HCT116 (cell line): ENCODE measurements at regions not wholly inside any gene's neighbourhood (a gene's known extent, or its start where the extent isn't known, plus 50 kb on each side); places are given as distances from the start of the nearest gene placed in this dataset.
"Not testable (repeated sequence)": the region's sequence is repeated elsewhere in the genome, so short reads cannot be mapped to it uniquely, and the experiment has no call there.

ENCODE experiments used
- ATAC-seq: fragments of 200-7000 bp; cut with Tn5 transposase; 2 replicates; pipeline ENCODE4 v1.9.1; 2020; ENCODE audit warnings: mild to moderate bottlenecking, moderate library complexity
- BruUV-seq: library from RNA; stranded (reverse); fragments of 400-500 nt; replicated peaks from 2 replicates; lab custom pipeline; 2021; lab: Mats Ljungman, UMichigan
- CTCF ChIA-PET: fragments of 300-600 bp; sonication (Branson Sonifier 250); formaldehyde crosslinking; loops from one replicate; lab custom pipeline; 2021; ENCODE audit warnings: antibody characterized with exemption; lab: Charles Lee
- POLR2A ChIA-PET: fragments of 300-600, 350-600 bp; sonication (Branson Sonifier 250); formaldehyde crosslinking; loops from one replicate; lab custom pipeline; 2021; ENCODE audit warnings: antibody characterized with exemption; lab: Charles Lee
- RAD21 ChIA-PET, 2 experiments: fragments of 300-600 bp; sonication (Branson Sonifier 250); formaldehyde crosslinking; loops; one replicate each; lab custom pipeline; 2023; ENCODE audit warnings: low total read pairs in 2 of 2; ENCODE audit not compliant: uncharacterized antibody in 2 of 2, unreplicated experiment in 2 of 2, low non-redundant PET in 1 of 2; lab: Charles Lee
- DNase-seq: peaks from one replicate; pipeline ENCODE4 v3.0.0-alpha.2; 2010; ENCODE audit warnings: low read depth, low spot score
- H2AFZ ChIP-seq: fragments of 200-600 bp; shearing (Covaris generic), sonication (generic); 2 replicates; pipeline ENCODE4 v1.6.1; 2017; ENCODE audit warnings: low read depth, mixed run types, mixed read lengths, antibody characterized with exemption, low read length; ENCODE audit not compliant: poor library complexity, severe bottlenecking
- H3K27ac ChIP-seq: 2 replicates; pipeline ENCODE4 v1.5.1; 2012; ENCODE audit warnings: low read depth, low read length
- H3K27me3 ChIP-seq: fragments of 200-600 bp; sonication (generic); 2 replicates; pipeline ENCODE4 v1.6.1; 2016; ENCODE audit warnings: mixed run types, low read length, mixed read lengths; ENCODE audit not compliant: insufficient read depth
- H3K36me3 ChIP-seq, 2 experiments: fragments of 200-500 bp in 1 of 2; fragments of 200-600 bp in 1 of 2; sonication (Bioruptor generic) in 1 of 2; sonication (generic) in 1 of 2; 2 replicates each; pipeline versions ENCODE4 v1.5.1 to v1.6.1; 2014 to 2016; ENCODE audit warnings: low read length in 2 of 2, inconsistent platforms in 1 of 2, mixed read lengths in 1 of 2, mixed run types in 1 of 2; ENCODE audit not compliant: insufficient read depth in 2 of 2, control insufficient read depth in 1 of 2
- H3K4me1 ChIP-seq, 2 experiments: fragments of 200-600 bp in 1 of 2; sonication (generic) in 1 of 2; 2 replicates each; pipeline versions ENCODE4 v1.5.1 to v1.6.1; 2012 to 2017; ENCODE audit warnings: low read length in 2 of 2, inconsistent platforms in 1 of 2, mild to moderate bottlenecking in 1 of 2, mixed read lengths in 1 of 2, mixed run types in 1 of 2, moderate library complexity in 1 of 2; ENCODE audit not compliant: insufficient read depth in 2 of 2, control insufficient read depth in 1 of 2
- H3K4me2 ChIP-seq: fragments of 200-600 bp; sonication (generic); 2 replicates; pipeline ENCODE4 v1.6.1; 2017; ENCODE audit warnings: mixed run types, low read length, mixed read lengths
- H3K4me3 ChIP-seq, 2 experiments: fragments of 200-600 bp in 1 of 2; sonication (generic) in 1 of 2; replicated peaks in 1 of 2; 2 replicates each; pipeline ENCODE4 v1.5.1; 2011 to 2016; ENCODE audit warnings: low read length in 2 of 2, control low read depth in 1 of 2, low read depth in 1 of 2, mild to moderate bottlenecking in 1 of 2, mixed read lengths in 1 of 2, mixed run types in 1 of 2
- H3K79me2 ChIP-seq: fragments of 200-600 bp; sonication (generic); 2 replicates; pipeline ENCODE4 v1.6.1; 2017; ENCODE audit warnings: mild to moderate bottlenecking, mixed run types, low read length, moderate library complexity, mixed read lengths; ENCODE audit not compliant: insufficient read depth
- H3K9ac ChIP-seq: fragments of 200-600 bp; sonication (generic); 2 replicates; pipeline ENCODE4 v1.6.1; 2016; ENCODE audit warnings: low read length, mixed read lengths
- H3K9me2 ChIP-seq: fragments of 200-600 bp; sonication (generic), shearing (Covaris generic); 2 replicates; pipeline ENCODE4 v1.6.1; 2017; ENCODE audit warnings: mixed run types, mild to moderate bottlenecking, moderate library complexity; ENCODE audit not compliant: insufficient read depth
- H3K9me3 ChIP-seq, 2 experiments: fragments of 200-500 bp in 1 of 2; fragments of 200-600 bp in 1 of 2; sonication (Bioruptor generic) in 1 of 2; sonication (generic) in 1 of 2; 2 replicates each; pipeline ENCODE4 v1.6.1; 2014 to 2017; ENCODE audit warnings: low read length in 2 of 2, mixed read lengths in 2 of 2, inconsistent platforms in 1 of 2, low read depth in 1 of 2, mild to moderate bottlenecking in 1 of 2, mixed run types in 1 of 2, moderate library complexity in 1 of 2; ENCODE audit not compliant: control insufficient read depth in 1 of 2, insufficient read depth in 1 of 2
- H4K20me1 ChIP-seq: fragments of 200-600 bp; sonication (generic), shearing (Covaris generic); 2 replicates; pipeline ENCODE4 v1.6.1; 2017; ENCODE audit warnings: mixed run types, mild to moderate bottlenecking, moderate library complexity; ENCODE audit not compliant: insufficient read depth
- ATF3 ChIP-seq: IDR thresholded peaks from 2 replicates; pipeline ENCODE4 v1.6.1; 2012
- FOSL1 ChIP-seq: IDR thresholded peaks from 2 replicates; pipeline ENCODE4 v1.6.1; 2012; ENCODE audit warnings: low read depth
- MAX ChIP-seq: IDR thresholded peaks from 2 replicates; pipeline ENCODE4 v1.6.1; 2012
- POLR2A ChIP-seq: IDR thresholded peaks from 2 replicates; pipeline ENCODE4 v1.7.0; 2011; ENCODE audit warnings: borderline replicate concordance; ENCODE audit not compliant: insufficient read depth, insufficient read length; ENCODE audit errors: extremely low read depth
- SRF ChIP-seq: IDR thresholded peaks from 2 replicates; pipeline ENCODE4 v1.6.1; 2012; ENCODE audit warnings: low read depth
- YY1 ChIP-seq: IDR thresholded peaks from 2 replicates; pipeline ENCODE4 v1.6.1; 2011; ENCODE audit warnings: low read length, low read depth, moderate library complexity, mild to moderate bottlenecking; ENCODE audit not compliant: insufficient replicate concordance; ENCODE audit errors: extremely low read depth
- ZFX ChIP-seq: fragments of 450-650 bp; IDR thresholded peaks from 2 replicates; pipeline ENCODE4 v1.6.1; 2017
- intact Hi-C: fragments of 100-400 bp; cut with micrococcal nuclease; formaldehyde crosslinking; loops from 2 replicates; pipeline ENCODE4 v1.10.0; 2022

- DNase-seq (no peak), ATAC-seq (no peak)
- no peaks in the 10 kb centered on the region for H4K20me1 ChIP-seq
- intact Hi-C loops, result no loop called here
- no peaks in the 10 kb centered on the region for H3K79me2 ChIP-seq
- TF ChIP-seq YY1, result no peak
- TF ChIP-seq POLR2A, result no peak
- TF ChIP-seq ZFX, result no peak
- no peak for TF ChIP-seq MAX
- no peak for TF ChIP-seq SRF
- no peak for TF ChIP-seq ATF3
- no peaks in the 10 kb centered on the region for H3K27me3 ChIP-seq
- no peaks in the 10 kb centered on the region for H3K36me3 ChIP-seq
- ChIA-PET POLR2A (no interaction called here), RAD21 (no interaction called here), CTCF (no interaction called here)
- no peak overlapping the region for H3K4me3 ChIP-seq
- H2AFZ ChIP-seq, result no peak overlapping the region
- H3K4me2 ChIP-seq, result no peak overlapping the region
- H3K9me3 ChIP-seq, result no peaks in the 10 kb centered on the region
- H3K9me2 ChIP-seq, result no peaks in the 10 kb centered on the region
- BruUV-seq, result no TSS peak
- no peak overlapping the region for H3K9ac ChIP-seq
- 0 out of 4 replicates have a peak, but pooled peaks cover 0 to 3% of the 10 kb centered on the region in 2 experiments for H3K4me1 ChIP-seq
- no peak overlapping the region for H3K27ac ChIP-seq
Measured at GRCh38 chr4:127370604-127371003, 262.2 kb upstream of the INTU start.

- no TSS peak for BruUV-seq
- CTCF ChIA-PET, result no interaction called here
- Histone ChIP-seq H3K79me2 (no peaks in the 10 kb centered on the region), H3K9me3 (no peaks in the 10 kb centered on the region), H3K4me3 (no peak overlapping the region), H3K27me3 (no peaks in the 10 kb centered on the region)
- TF ChIP-seq FOSL1 (no peak), YY1 (no peak)
- TF ChIP-seq, all 23 proteins: peak for 0
- Histone ChIP-seq H4K20me1 (no peaks in the 10 kb centered on the region), H3K9ac (no peak overlapping the region), H2AFZ (no peak overlapping the region), H3K27ac (no peak overlapping the region), H3K36me3 (no peaks in the 10 kb centered on the region), H3K9me2 (no peaks in the 10 kb centered on the region), H3K4me1 (no peaks in the 10 kb centered on the region), H3K4me2 (no peak overlapping the region)
- ChIA-PET POLR2A (no interaction called here), RAD21 (no interaction called here)
- ATAC-seq (no peak), DNase-seq (no peak)
- intact Hi-C loops, result no loop called here
Measured at GRCh38 chr4:127379499-127379898, 253.3 kb upstream of the INTU start.

GRCh38 chr4:127379948-127380347, 252.8 kb upstream of the INTU start:
- H3K4me1 ChIP-seq, H4K20me1 ChIP-seq, POLR2A ChIA-PET, H3K4me3 ChIP-seq, CTCF ChIA-PET, RAD21 ChIA-PET, H3K9me2 ChIP-seq, ATAC-seq, H3K79me2 ChIP-seq, DNase-seq, H3K9me3 ChIP-seq, intact Hi-C loops, H3K27ac ChIP-seq, H3K9ac ChIP-seq, BruUV-seq, H3K27me3 ChIP-seq, H2AFZ ChIP-seq, H3K36me3 ChIP-seq, H3K4me2 ChIP-seq: not testable (repeated sequence)
